Esophagus muscularis mucosa (tissue), 4 donors: ENCODE measurements at regions not wholly inside any gene's neighbourhood (a gene's known extent, or its start where the extent isn't known, plus 50 kb on each side); places are given as distances from the start of the nearest gene placed in this dataset.

ENCODE experiments used
- DNase-seq: peaks from one replicate; pipeline ENCODE4 v3.0.0-alpha.2; 2017; ENCODE audit errors: extremely low spot score
- H3K27ac ChIP-seq, 4 donors: fragments of 200-600 bp; sonication (generic); replicated peaks in 1 of 4; 1 replicate in 3 of 4; 2 replicates in 1 of 4; pipeline ENCODE4 v1.5.1; 2016 to 2019; ENCODE audit warnings: mild to moderate bottlenecking in 1 of 4
- H3K27me3 ChIP-seq, 4 donors: fragments of 200-600 bp; sonication (generic); one replicate each; pipeline versions ENCODE4 v1.5.1 to v1.6.0; 2016 to 2019
- H3K36me3 ChIP-seq, 4 donors: fragments of 200-600 bp; sonication (generic); one replicate each; pipeline ENCODE4 v1.5.1; 2016 to 2019
- H3K4me1 ChIP-seq, 4 donors: fragments of 200-600 bp; sonication (generic); one replicate each; pipeline ENCODE4 v1.5.1; 2016 to 2019
- H3K4me3 ChIP-seq, 4 donors: fragments of 200-600 bp; sonication (generic); 1 replicate in 2 of 4; 2 replicates in 2 of 4; pipeline ENCODE4 v1.5.1; 2016 to 2019; ENCODE audit warnings: mild to moderate bottlenecking in 4 of 4, moderate library complexity in 1 of 4
- H3K9me3 ChIP-seq, 4 donors: fragments of 200-600 bp; sonication (generic); 1 replicate in 3 of 4; 2 replicates in 1 of 4; pipeline ENCODE4 v1.5.1; 2016 to 2019
- EP300 ChIP-seq: sonication (generic); formaldehyde crosslinking; IDR thresholded peaks from one replicate; pipeline ENCODE4 v1.6.1; 2017; ENCODE audit warnings: antibody characterized with exemption
- POLR2A ChIP-seq: fragments of 450-650 bp; IDR thresholded peaks from one replicate; pipeline ENCODE4 v1.6.1; 2017; ENCODE audit warnings: antibody characterized with exemption, moderate library complexity, mild to moderate bottlenecking, low read depth
- POLR2AphosphoS5 ChIP-seq, 2 donors: sonication (generic); formaldehyde crosslinking; IDR thresholded peaks; one replicate each; pipeline ENCODE4 v1.6.1; 2017; ENCODE audit warnings: antibody characterized with exemption in 2 of 2
- WGBS: methylation state at CpG from one replicate; pipeline ENCODE4 v1.1.5; 2018; 5-methylcytosine and 5-hydroxymethylcytosine counted together
- intact Hi-C: fragments of 100-400 bp; cut with DNase I; formaldehyde crosslinking; loops from one replicate; pipeline ENCODE4 v1.15.1; 2023
- TF ChIP-seq, protein P1 (sequence below), 3 experiments: fragments of 200-600 bp in 2 of 3; fragments of 450-650 bp in 1 of 3; sonication (generic) in 2 of 3; IDR thresholded peaks; one replicate each; pipeline ENCODE4 v1.5.1; 2017 to 2019; ENCODE audit warnings: antibody characterized with exemption in 3 of 3, mild to moderate bottlenecking in 2 of 3, moderate library complexity in 1 of 3

DNA sequence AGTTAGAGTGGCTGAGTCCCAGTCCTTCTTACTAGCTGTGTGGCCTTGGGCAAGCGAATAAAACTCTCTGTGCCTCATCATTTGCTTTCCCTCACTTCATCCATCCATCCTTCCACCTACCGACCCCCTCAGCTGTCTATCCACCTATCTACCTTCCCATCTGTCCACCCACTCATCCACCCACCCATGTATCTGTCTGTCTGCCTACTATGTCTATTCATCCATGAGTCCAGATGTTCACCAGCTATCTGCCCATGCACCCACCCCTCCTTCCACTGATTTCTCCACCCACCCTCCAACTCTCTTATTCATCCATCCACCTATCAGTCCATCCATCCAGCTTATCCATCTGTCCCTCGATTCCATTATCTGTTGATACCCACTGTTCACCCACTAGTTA lies 60.4 kb upstream of the ATP2B2 start:
- H3K36me3 ChIP-seq, result no peaks in the 10 kb centered on the region
- TF ChIP-seq POLR2AphosphoS5 (IDR thresholded peaks at IDR 0.05) (no peak), POLR2A (no peak)
- peaks cover 0 to 40% (median 0%) of the 10 kb centered on the region in 4 donors for H3K27me3 ChIP-seq
- H3K4me3 ChIP-seq, result no peak overlapping the region
- no peak for DNase-seq
- H3K4me1 ChIP-seq, result no peaks in the 10 kb centered on the region
- peaks cover 0 to 10% (median 0%) of the 10 kb centered on the region in 4 donors for H3K9me3 ChIP-seq
- WGBS, result 86% methylated on average over 3 of the region's 3 CpGs
- intact Hi-C loops, result no loop called here
- H3K27ac ChIP-seq, result no peak overlapping the region

DNA sequence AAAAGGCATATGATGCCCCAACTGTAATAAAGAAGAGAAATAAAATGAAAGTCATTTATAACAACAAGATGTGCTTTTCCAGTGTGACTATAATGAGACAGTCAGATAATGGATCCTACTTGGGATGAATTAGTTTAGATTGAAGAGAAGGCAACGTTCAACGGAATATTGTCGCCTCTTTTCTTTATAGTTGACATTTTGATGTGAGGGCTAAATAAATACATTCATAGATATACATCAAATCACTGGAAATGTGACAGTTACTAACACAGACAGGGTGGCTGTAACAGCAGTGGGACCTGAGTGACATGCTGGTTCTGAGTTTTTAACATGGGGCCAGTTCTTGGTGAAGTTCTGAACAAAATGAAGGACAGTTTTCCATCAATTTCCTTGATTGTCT lies 61.1 kb upstream of the ATP2B2 start:
- Histone ChIP-seq H3K27me3 (peaks cover 0 to 41% (median 0%) of the 10 kb centered on the region in 4 donors), H3K27ac (no peak overlapping the region), H3K4me3 (no peak overlapping the region), H3K9me3 (peaks cover 0 to 10% (median 0%) of the 10 kb centered on the region in 4 donors), H3K36me3 (no peaks in the 10 kb centered on the region), H3K4me1 (no peaks in the 10 kb centered on the region)
- 90% methylated on average over 3 of the region's 3 CpGs for WGBS
- TF ChIP-seq POLR2AphosphoS5 (IDR thresholded peaks at IDR 0.05) (no peak), POLR2A (no peak), EP300 (no peak)
- TF ChIP-seq, protein P1, sequence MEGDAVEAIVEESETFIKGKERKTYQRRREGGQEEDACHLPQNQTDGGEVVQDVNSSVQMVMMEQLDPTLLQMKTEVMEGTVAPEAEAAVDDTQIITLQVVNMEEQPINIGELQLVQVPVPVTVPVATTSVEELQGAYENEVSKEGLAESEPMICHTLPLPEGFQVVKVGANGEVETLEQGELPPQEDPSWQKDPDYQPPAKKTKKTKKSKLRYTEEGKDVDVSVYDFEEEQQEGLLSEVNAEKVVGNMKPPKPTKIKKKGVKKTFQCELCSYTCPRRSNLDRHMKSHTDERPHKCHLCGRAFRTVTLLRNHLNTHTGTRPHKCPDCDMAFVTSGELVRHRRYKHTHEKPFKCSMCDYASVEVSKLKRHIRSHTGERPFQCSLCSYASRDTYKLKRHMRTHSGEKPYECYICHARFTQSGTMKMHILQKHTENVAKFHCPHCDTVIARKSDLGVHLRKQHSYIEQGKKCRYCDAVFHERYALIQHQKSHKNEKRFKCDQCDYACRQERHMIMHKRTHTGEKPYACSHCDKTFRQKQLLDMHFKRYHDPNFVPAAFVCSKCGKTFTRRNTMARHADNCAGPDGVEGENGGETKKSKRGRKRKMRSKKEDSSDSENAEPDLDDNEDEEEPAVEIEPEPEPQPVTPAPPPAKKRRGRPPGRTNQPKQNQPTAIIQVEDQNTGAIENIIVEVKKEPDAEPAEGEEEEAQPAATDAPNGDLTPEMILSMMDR (IDR thresholded peaks at IDR 0.05), result no peak
- intact Hi-C loops, result no loop called here
- DNase-seq, result no peak

DNA sequence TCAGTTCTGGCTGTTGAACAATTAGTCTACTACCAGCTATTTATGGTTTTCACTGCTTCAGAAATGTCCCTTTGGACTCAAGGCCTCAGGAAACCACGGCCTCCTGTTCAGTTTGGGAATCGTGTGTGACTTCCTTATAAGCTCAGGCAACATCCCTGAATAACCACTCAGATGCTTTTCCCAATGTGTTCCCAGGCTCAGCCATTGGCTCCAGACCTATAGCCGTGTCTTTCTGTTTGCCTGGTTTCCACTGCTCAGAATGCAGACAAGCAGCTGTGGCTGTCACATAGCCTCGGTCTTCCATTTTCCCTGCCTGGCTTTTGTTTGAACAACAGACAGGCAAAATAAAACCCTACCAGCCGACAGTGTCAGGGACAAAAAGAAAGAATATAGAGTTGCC lies 63.2 kb upstream of the ATP2B2 start:
- TF ChIP-seq, protein P1 (IDR thresholded peaks at IDR 0.05), result no peak
- TF ChIP-seq POLR2A (no peak), EP300 (no peak), POLR2AphosphoS5 (IDR thresholded peaks at IDR 0.05) (no peak)
- WGBS, result 56% methylated on average over 5 of the region's 5 CpGs
- Histone ChIP-seq H3K27me3 (peaks cover 0 to 26% (median 0%) of the 10 kb centered on the region in 4 donors), H3K4me3 (no peak overlapping the region), H3K27ac (no peak overlapping the region), H3K9me3 (peaks cover 0 to 10% (median 0%) of the 10 kb centered on the region in 4 donors), H3K4me1 (no peaks in the 10 kb centered on the region), H3K36me3 (no peaks in the 10 kb centered on the region)
- intact Hi-C loops, result no loop called here
- no peak for DNase-seq

DNA sequence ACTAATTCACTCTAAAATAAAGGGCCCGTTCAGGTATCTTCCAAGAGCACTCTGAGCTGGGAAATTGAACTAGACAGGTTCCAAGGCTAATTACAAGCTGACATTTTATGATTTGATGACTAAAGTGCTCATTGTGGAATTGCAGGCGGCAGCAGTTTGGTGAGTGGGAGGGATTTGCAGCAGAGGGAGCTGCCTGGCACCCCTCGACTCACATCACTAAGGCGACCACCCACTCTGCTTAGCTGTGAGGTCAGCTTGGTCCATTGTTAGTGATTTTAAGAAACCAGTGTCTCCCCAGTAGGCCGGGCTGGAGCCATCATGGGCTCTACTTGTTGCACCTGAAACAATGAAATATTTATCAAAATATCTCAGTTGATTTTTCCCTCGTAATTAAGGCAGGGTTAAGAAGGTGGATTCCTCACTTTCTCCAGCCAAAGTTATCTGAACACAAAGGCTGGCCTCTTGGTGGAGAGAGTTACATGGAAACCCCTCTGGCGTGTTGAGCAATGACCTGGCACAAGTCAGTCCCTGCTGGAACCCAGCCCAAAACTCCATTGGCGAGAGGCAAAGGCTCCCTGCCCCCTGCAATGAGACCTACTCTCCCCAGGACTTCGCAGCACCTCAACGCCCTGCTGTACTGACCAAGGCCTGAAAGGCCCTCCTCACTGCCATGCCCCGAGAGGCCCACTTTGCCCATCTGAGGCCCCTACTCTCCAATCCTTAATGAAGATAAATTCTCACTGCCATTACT lies 65.0 kb upstream of the ATP2B2 start:
- no peaks in the 10 kb centered on the region for H3K36me3 ChIP-seq
- H3K27me3 ChIP-seq, result peaks cover 0 to 13% (median 0%) of the 10 kb centered on the region in 4 donors
- H3K27ac ChIP-seq, result no peak overlapping the region
- H3K4me3 ChIP-seq, result no peak overlapping the region
- H3K4me1 ChIP-seq, result no peaks in the 10 kb centered on the region
- H3K9me3 ChIP-seq, result no peaks in the 10 kb centered on the region
- intact Hi-C loops, result no loop called here
- WGBS, result 77% methylated on average over 11 of the region's 11 CpGs
- TF ChIP-seq POLR2AphosphoS5 (IDR thresholded peaks at IDR 0.05) (no peak), POLR2A (no peak), EP300 (no peak)
- TF ChIP-seq, protein P1 (IDR thresholded peaks at IDR 0.05), result no peak
- DNase-seq, result no peak

DNA sequence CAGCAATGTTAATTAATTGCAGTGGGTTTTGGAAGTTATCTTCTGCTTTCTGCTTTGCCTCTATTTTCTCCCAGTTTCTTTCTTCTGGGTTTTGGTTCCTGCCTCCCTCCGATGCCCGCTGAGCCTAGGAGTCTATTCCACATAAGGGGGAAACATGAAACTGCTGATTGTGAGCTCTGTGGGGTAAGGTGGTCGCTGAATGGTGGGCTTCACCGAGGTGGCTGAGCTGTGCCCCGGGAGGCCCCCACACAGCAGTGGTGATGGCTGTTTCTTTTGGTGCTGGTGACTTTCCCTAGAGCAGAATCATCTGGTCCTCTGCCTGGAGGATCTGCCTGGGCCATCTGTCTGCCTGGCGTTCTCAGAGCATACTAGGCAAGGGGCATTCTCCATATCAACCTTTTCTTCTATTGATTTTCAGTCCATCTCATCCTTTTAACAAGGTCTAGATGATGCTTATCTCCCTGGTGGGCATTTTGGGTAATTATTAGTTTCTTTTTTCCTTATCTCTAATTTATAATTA lies 68.8 kb upstream of the ATP2B2 start:
- no peaks in the 10 kb centered on the region for H3K36me3 ChIP-seq
- WGBS, result 85% methylated on average over 6 of the region's 6 CpGs
- H3K4me1 ChIP-seq, result no peaks in the 10 kb centered on the region
- intact Hi-C loops, result no loop called here
- H3K27ac ChIP-seq, result no peak overlapping the region
- no peaks in the 10 kb centered on the region for H3K9me3 ChIP-seq
- no peak for DNase-seq
- TF ChIP-seq POLR2AphosphoS5 (IDR thresholded peaks at IDR 0.05), result no peak
- TF ChIP-seq POLR2A, result no peak
- TF ChIP-seq, protein P1 (IDR thresholded peaks at IDR 0.05), result no peak
- no peak for TF ChIP-seq EP300
- no peak overlapping the region for H3K4me3 ChIP-seq
- H3K27me3 ChIP-seq, result peaks cover 0 to 4% (median 0%) of the 10 kb centered on the region in 4 donors
